HCEC 1CT (cell line): ENCODE measurements at regions not wholly inside any gene's neighbourhood (a gene's known extent, or its start where the extent isn't known, plus 50 kb on each side); places are given as distances from the start of the nearest gene placed in this dataset.

Experiments
- DNase-seq: peaks from one replicate; pipeline ENCODE4 v3.0.0-alpha.2; 2017

DNA sequence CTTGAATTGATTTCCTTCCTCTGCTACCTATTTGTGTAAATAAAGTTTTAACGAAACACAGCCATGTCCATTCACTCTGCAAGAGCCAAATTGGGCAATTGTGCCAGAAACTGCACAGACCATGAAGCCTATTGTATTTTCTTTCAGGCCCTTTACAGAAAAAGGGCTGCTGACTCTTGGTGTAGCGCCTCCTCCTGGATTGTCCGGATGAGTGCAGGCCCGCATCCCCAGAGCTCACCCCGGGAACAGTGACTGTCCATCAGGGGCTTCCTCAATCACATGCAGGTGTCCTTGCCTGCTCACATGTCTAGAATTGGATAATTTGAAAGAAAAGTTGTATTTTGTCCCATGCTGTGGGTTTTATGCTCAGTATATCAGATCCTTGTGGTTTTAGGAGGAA lies 1282.2 kb downstream of the AACS start:
- DNase-seq = no peak

DNA sequence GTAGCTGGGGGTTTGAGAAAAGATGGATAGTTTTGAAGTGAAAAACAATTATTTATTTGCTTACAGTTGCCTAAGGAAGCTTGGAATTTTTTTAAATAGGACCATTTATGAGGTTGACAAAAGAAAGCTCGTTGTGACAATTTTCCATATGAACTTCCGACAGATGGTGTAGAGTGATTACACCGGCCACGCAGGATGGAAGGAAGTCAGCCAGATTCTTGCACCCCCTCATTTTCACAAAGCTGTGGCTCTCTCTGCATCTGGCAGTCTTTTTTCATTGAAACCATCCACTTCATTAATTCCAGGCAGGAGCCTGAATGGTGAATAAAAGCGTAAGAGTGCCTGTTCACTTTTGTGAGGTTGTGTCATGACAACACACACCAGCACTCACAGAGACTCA lies 1284.1 kb downstream of the AACS start:
- no peak for DNase-seq

DNA sequence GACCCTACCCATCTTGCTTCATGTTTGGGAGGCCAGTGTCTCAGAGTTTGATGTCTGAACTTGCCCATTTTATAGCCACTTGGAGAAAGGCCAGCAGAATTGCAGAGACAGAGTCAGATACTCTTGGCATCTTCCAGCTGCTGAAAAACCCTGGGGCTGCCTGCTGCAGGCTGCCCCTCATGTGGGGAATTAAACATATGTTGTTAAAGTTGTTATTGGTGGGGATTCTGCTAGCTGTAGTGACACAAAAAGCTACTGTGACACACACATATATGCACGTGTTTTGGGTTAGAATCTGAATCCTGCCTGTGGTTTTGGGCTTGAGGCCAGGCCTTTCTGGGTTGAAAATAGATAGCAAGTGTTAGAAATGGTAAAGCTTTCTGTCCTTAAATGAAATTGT lies 1288.4 kb downstream of the AACS start:
- DNase-seq = no peak

GRCh38 chr12:126354633-126355032 lies 1289.4 kb downstream of the AACS start:
- DNase-seq = no peak

DNA sequence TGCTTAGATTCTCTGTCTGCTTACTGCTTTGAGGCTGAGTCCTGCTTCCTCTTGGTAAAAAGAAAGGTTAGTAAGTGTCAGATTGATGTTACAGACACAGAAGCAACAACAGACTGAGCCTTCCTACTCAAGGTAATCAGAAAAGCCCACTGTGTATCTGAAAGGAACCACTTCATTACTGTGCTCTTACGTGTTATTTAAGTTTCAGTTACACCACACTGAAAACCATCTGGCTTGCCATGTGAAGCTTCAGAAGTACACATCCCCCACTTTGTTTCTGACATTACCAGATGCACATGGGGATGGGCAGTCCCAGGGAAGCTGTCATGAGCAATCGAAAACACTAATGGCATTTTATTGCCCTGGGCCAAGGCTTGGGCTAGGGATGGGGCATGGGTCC lies 1290.1 kb downstream of the AACS start:
- no peak for DNase-seq

DNA sequence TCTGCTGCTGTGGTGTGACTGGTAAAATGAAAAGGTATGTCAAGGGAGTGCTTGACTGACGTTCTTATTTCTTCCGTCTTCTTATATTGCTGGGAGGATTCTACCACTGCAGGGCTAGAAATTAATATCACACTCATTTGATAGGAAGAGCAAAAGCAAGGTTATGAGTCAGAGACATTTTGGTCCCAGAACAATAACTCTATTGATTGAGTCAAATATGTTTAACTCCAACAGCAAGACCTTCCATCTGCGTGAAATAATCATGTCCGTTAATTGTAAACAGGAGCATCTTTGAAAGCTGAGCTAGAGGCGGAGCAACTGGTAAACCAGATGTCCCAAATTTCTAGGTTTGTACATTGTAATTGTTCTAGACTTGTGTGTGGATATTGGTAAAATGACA lies 1293.6 kb downstream of the AACS start:
- no peak for DNase-seq

DNA sequence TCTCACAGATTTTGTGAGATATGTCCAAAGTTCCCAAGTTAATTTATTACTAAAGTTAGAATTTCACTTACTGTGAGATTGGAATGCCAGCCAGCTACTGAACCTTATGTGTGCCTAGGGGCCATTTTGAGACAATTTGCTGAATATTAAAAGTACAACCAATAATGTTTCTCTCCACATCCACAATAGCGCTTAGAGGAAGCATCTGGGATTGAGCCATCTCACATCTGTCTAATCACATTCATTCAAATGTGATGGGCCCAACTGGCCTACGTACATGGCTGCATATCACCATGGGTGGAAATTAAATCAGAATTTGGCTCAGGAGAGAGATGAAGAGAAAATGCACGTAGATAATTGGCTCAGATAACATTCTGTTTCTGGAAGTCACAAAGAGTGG lies 1294.0 kb downstream of the AACS start:
- no peak for DNase-seq

GRCh38 chr12:126361804-126362203 lies 1296.6 kb downstream of the AACS start:
- no peak for DNase-seq

DNA sequence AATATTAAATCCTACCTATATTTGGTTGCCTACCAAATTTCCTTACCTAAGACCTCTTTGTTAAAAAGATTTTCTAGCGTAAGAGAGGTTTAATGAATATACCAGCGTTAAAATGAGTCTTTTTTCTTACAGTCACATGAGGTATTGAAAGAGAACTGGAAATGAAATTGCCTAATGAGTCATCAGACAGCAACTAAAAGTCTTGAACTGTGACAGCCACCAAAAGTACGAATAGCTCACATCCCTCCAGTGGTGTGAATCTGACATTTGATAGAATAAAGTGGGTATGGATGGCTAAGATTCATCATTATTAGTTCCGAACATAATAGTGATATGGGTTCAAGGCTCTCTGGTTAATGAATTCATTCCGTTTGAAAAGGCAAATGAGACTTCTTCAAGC lies 1297.3 kb downstream of the AACS start:
- DNase-seq = no peak

GRCh38 chr12:126362964-126363363 lies 1297.7 kb downstream of the AACS start:
- no peak for DNase-seq

- DNase-seq = no peak
Observed at GRCh38 chr12:126369487-126370463, 1304.5 kb downstream of the AACS start.

DNA sequence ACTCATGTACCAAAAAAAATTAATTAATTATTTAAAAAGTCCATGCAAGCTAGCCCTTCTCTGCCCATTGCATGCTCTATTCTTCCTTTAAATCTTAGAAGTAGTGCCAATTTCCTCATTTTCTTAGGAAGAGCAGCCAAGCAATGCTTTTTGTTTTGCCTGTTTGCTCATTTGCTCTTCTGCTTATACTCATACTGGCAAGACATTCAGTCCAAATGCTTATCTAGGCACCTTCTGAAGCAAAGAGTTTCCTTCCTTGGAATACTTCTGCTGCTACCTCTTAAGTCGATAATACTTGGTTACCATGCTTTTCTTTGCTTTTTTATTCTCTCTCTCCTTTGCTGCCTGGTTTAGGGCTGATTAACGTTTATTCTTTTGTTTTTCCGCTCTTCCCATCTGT lies 1318.3 kb downstream of the AACS start:
- DNase-seq = no peak

DNA sequence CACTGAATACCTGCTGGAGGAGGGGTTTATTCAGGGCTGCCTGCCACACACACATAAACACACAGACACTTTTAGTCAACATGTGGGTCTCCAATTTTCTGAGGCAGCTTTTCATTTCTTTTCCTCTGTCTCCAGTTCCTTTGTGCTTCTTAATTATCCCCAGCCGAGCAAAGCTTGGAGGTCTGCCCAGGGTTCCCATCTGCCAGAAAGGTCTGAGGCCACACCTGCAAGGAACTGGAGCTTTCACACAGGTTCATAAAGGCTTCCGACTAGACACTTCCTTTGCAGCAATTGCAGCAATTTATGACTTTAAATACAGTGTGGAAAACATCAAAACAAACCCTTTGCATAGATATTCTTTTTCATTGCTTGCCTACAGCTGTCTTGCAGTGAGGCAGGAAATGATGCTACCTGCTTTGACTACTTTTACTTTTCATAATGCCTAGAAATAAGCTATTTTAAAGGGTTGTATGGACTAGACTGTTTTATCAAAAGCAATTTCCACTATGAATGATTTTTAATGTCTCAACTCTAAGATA lies 1318.9 kb downstream of the AACS start:
- no peak for DNase-seq

GRCh38 chr12:126385785-126386184 lies 1320.5 kb downstream of the AACS start:
- no peak for DNase-seq

DNA sequence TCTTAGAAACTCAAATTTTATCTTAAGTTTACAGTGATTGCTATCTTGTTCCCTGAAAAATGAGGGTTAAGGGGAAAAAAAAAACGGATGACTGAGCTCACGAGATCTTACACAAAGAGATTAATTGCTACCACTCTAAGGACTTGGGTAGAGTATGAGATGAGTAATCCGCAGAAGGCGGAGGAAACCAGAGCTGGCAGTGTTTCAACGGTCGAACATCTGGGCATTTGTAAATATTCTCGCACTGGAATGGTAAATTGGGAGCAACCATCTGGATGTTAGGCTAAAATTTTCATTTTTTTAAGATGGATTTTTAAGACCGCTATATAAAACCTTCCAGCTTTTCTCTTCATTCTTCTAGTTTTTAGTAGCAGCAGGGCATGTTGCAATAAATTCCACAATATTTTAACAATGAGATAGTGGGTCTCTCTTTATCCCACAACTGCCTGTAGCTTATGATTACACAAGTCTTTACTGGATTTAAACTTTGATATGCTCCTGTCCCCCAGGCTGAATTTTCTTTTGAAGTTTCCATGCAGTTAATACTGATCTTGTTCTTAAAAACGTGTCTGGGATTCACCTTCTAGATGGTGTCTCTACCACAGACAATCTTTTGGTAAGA lies 1324.1 kb downstream of the AACS start:
- DNase-seq = no peak

DNA sequence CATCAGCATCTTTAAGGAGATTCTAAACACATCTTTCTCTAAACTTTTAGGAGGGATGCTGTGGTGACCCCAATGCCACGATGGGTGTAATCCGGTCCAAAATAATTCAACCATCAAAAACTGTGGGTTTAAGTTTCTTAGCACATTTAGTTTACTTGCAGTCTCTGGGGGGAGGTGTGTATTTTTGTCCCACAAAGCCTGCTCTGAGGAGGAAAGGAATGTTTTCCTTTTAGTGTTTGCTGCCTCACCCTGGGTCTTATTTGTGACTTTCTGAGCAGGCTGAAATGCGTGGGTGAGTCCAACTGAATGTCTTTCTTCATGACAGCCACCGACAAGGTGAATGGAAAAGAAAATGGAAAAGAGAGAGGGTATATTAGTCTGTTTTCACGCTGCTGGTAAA lies 1324.7 kb downstream of the AACS start:
- DNase-seq = no peak

- DNase-seq = no peak
Observed at GRCh38 chr12:126390969-126391566, 1325.8 kb downstream of the AACS start.

- DNase-seq = no peak
Observed at GRCh38 chr12:126396536-126396935, 1331.3 kb downstream of the AACS start.

- DNase-seq = no peak
Observed at GRCh38 chr12:126397071-126397581, 1331.9 kb downstream of the AACS start.

GRCh38 chr12:126397660-126398059 lies 1332.4 kb downstream of the AACS start:
- no peak for DNase-seq

DNA sequence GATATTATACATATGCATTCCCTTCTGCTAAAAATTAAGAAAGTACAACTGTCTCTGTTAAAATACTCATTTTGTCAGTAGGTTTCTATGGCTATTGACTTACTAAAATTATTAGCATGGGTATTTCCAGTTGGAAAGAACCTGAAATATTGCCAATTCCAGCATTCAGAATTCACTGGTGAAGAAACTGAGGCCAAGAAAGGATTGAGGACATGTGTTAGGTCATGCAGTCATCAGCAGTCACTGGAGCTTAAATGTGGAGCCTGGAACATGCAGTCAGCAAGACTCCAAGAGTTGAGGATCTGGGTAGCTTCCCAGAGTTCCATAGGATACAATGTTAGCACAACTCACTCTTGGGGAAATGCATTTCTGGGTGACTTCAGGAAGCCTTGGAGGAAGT lies 1335.6 kb downstream of the AACS start:
- no peak for DNase-seq

GRCh38 chr12:126404293-126404881 lies 1339.2 kb downstream of the AACS start:
- DNase-seq = no peak

GRCh38 chr12:126418400-126418799 lies 1353.2 kb downstream of the AACS start:
- DNase-seq = no peak
